B cell (primary cell): ENCODE measurements at regions not wholly inside any gene's neighbourhood (a gene's known extent, or its start where the extent isn't known, plus 50 kb on each side); places are given as distances from the start of the nearest gene placed in this dataset.
"Not testable (repeated sequence)": the region's sequence is repeated elsewhere in the genome, so short reads cannot be mapped to it uniquely, and the experiment has no call there.

ENCODE experiments used
- ATAC-seq: fragments of 200-7000 bp; cut with Tn5 transposase; one replicate; pipeline ENCODE4 v1.10.0; 2021; ENCODE audit warnings: low read depth, mild to moderate bottlenecking, moderate number of reproducible peaks, moderate library complexity
- CTCF ChIA-PET: fragments of 350-600 bp; sonication (Branson Sonifier 250); formaldehyde crosslinking; loops from one replicate; lab custom pipeline; 2021; ENCODE audit warnings: antibody characterized with exemption, inconsistent platforms; lab: Charles Lee
- POLR2A ChIA-PET: fragments of 350-600 bp; sonication (Branson Sonifier 250); formaldehyde crosslinking; loops from one replicate; lab custom pipeline; 2021; ENCODE audit warnings: antibody characterized with exemption; lab: Charles Lee
- DNase-seq: peaks from one replicate; pipeline ENCODE4 v3.0.0; 2013
- H2AFZ ChIP-seq: 2 replicates; pipeline ENCODE4 v1.6.1; 2012; ENCODE audit warnings: mild to moderate bottlenecking, low read depth, low read length; ENCODE audit not compliant: insufficient read depth, poor library complexity, severe bottlenecking
- H3K27ac ChIP-seq, 2 donors: 1 replicate in 1 of 2; 2 replicates in 1 of 2; pipeline ENCODE4 v1.5.1; 2012 to 2013; ENCODE audit warnings: low read length in 2 of 2, mild to moderate bottlenecking in 2 of 2, moderate library complexity in 1 of 2
- H3K27me3 ChIP-seq, 4 experiments: fragments of 200-600 bp in 1 of 4; sonication (generic) in 1 of 4; replicated peaks in 1 of 4; 1 replicate in 2 of 4; 2 replicates in 2 of 4; pipeline versions ENCODE4 v1.6.1 to v1.7.0; 2013 to 2016; ENCODE audit warnings: low read length in 3 of 4, mild to moderate bottlenecking in 2 of 4, mixed read lengths in 1 of 4, moderate library complexity in 1 of 4; ENCODE audit not compliant: insufficient read depth in 4 of 4, control insufficient read depth in 3 of 4; ENCODE audit errors: control extremely low read depth in 1 of 4
- H3K36me3 ChIP-seq, 2 experiments: replicated peaks in 1 of 2; 1 replicate in 1 of 2; 2 replicates in 1 of 2; pipeline versions ENCODE4 v1.6.1 to v1.7.1; 2013; ENCODE audit warnings: low read length in 1 of 2; ENCODE audit not compliant: insufficient read depth in 2 of 2, control insufficient read depth in 1 of 2; ENCODE audit errors: control extremely low read depth in 1 of 2, extremely low read depth in 1 of 2
- H3K4me1 ChIP-seq, 2 donors: fragments of 200-600 bp in 1 of 2; sonication (generic) in 1 of 2; 1 replicate in 1 of 2; 2 replicates in 1 of 2; pipeline versions ENCODE4 v1.5.1 to v1.6.1; 2013 to 2017; ENCODE audit warnings: low read length in 2 of 2; ENCODE audit not compliant: control insufficient read depth in 2 of 2, insufficient read depth in 2 of 2
- H3K4me2 ChIP-seq: replicated peaks from 2 replicates; pipeline ENCODE3; 2012; ENCODE audit warnings: mild to moderate bottlenecking, low read depth, low read length; ENCODE audit not compliant: poor library complexity, severe bottlenecking
- H3K4me3 ChIP-seq, 5 experiments: fragments of 200-600 bp in 1 of 5; sonication (generic) in 1 of 5; 1 replicate in 3 of 5; 2 replicates in 2 of 5; pipeline versions ENCODE4 v1.5.1 to v1.7.0; 2011 to 2016; ENCODE audit warnings: low read length in 4 of 5, mild to moderate bottlenecking in 4 of 5, low read depth in 2 of 5, control low read depth in 1 of 5, moderate library complexity in 1 of 5; ENCODE audit not compliant: insufficient read depth in 1 of 5; ENCODE audit errors: control extremely low read depth in 1 of 5, extremely low read depth in 1 of 5
- H3K79me2 ChIP-seq: fragments of 200-600 bp; sonication (generic); one replicate; pipeline ENCODE4 v1.6.0; 2016; ENCODE audit warnings: low read length; ENCODE audit not compliant: control insufficient read depth, insufficient read depth
- H3K9ac ChIP-seq: fragments of 200-600 bp; sonication (generic); 2 replicates; pipeline ENCODE4 v1.6.1; 2017; ENCODE audit warnings: mild to moderate bottlenecking, low read length, moderate library complexity
- H3K9me3 ChIP-seq, 3 donors: one replicate each; pipeline versions ENCODE4 v1.6.1 to v1.7.1; 2013; ENCODE audit warnings: low read length in 2 of 3; ENCODE audit not compliant: control insufficient read depth in 2 of 3, insufficient read depth in 1 of 3; ENCODE audit errors: control extremely low read depth in 1 of 3
- H4K20me1 ChIP-seq: 2 replicates; pipeline ENCODE4 v1.6.0; 2012; ENCODE audit warnings: mild to moderate bottlenecking, low read length; ENCODE audit not compliant: insufficient read depth, control insufficient read depth, poor library complexity, severe bottlenecking
- H3K27ac Mint-ChIP-seq: one replicate; pipeline ENCODE4 v1.8.0; 2021; ENCODE audit warnings: mixed read lengths
- H3K27me3 Mint-ChIP-seq: one replicate; pipeline ENCODE4 v1.8.0; 2021; ENCODE audit warnings: mixed read lengths
- H3K4me1 Mint-ChIP-seq: one replicate; pipeline ENCODE4 v1.8.0; 2021; ENCODE audit warnings: mixed read lengths
- H3K4me3 Mint-ChIP-seq: one replicate; pipeline ENCODE4 v1.8.0; 2021; ENCODE audit warnings: mixed read lengths
- H3K9me3 Mint-ChIP-seq: one replicate; pipeline ENCODE4 v1.8.0; 2022; ENCODE audit warnings: mixed read lengths; ENCODE audit not compliant: insufficient read depth
- EZH2 ChIP-seq: IDR thresholded peaks from 2 replicates; pipeline ENCODE4 v1.6.1; 2012; ENCODE audit warnings: borderline replicate concordance, low read depth, mild to moderate bottlenecking, moderate library complexity, low read length; ENCODE audit not compliant: insufficient read depth, poor library complexity, severe bottlenecking
- WGBS: methylation state at CpG from one replicate; pipeline ENCODE4 v1.1.5; 2013; ENCODE audit warnings: missing lambda C conversion rate; ENCODE audit not compliant: insufficient coverage; 5-methylcytosine and 5-hydroxymethylcytosine counted together
- intact Hi-C: fragments of 100-400 bp; cut with micrococcal nuclease; formaldehyde crosslinking; loops from one replicate; pipeline ENCODE4 v1.10.0; 2022
- TF ChIP-seq, protein P1 (sequence below): fragments of 200-600 bp; IDR thresholded peaks from one replicate; pipeline ENCODE4 v1.8.0; 2022; ENCODE audit warnings: antibody characterized with exemption, mild to moderate bottlenecking

- CTCF ChIA-PET: no interaction called here
- intact Hi-C loops: no loop called here
- Histone ChIP-seq H3K36me3 (no peaks in the 10 kb centered on the region), H3K4me3 (no peak overlapping the region), H3K79me2 (no peaks in the 10 kb centered on the region), H4K20me1 (no peaks in the 10 kb centered on the region), H3K9me3 (no peaks in the 10 kb centered on the region), H3K4me2 (no peak overlapping the region), H3K27me3 (no peaks in the 10 kb centered on the region), H2AFZ (no peak overlapping the region), H3K4me1 (no peaks in the 10 kb centered on the region), H3K9ac (no peak overlapping the region), H3K27ac (no peak overlapping the region)
- no CpG with 5 or more reads among the region's 1 CpG for WGBS
- DNase-seq (no peak), ATAC-seq (no peak)
- Mint-ChIP-seq H3K27me3 (no peaks in the 10 kb centered on the region), H3K4me1 (no peaks in the 10 kb centered on the region), H3K27ac (no peak overlapping the region), H3K9me3 (no peaks in the 10 kb centered on the region), H3K4me3 (no peak overlapping the region)
- POLR2A ChIA-PET: no interaction called here
- TF ChIP-seq EZH2: no peak
- TF ChIP-seq, protein P1, sequence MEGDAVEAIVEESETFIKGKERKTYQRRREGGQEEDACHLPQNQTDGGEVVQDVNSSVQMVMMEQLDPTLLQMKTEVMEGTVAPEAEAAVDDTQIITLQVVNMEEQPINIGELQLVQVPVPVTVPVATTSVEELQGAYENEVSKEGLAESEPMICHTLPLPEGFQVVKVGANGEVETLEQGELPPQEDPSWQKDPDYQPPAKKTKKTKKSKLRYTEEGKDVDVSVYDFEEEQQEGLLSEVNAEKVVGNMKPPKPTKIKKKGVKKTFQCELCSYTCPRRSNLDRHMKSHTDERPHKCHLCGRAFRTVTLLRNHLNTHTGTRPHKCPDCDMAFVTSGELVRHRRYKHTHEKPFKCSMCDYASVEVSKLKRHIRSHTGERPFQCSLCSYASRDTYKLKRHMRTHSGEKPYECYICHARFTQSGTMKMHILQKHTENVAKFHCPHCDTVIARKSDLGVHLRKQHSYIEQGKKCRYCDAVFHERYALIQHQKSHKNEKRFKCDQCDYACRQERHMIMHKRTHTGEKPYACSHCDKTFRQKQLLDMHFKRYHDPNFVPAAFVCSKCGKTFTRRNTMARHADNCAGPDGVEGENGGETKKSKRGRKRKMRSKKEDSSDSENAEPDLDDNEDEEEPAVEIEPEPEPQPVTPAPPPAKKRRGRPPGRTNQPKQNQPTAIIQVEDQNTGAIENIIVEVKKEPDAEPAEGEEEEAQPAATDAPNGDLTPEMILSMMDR: no peak
Observed at GRCh38 chr3:162721736-162722135, 1225.1 kb downstream of the OTOL1 start.

DNA sequence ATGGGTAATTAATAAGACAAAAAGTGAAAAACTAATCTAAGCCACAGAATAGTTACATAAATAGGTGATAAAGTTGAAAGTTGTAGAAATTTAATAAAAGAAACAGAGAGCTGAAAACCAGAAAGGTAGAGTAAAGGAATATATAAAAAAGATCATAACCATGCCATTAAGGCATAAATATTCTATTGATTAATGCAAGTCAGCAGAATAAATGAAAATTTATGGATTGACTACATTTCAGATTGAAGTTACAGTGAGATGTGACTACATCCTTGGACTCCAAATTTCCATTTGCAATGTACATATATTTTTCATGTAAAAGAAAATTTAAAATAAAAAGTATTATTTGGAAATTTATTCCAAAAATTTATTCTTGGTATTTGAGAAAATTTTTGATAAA, 1225.7 kb downstream of the OTOL1 start:
- Histone ChIP-seq H3K4me3 (no peak overlapping the region), H3K27me3 (no peaks in the 10 kb centered on the region)
- POLR2A ChIA-PET: no interaction called here

DNA sequence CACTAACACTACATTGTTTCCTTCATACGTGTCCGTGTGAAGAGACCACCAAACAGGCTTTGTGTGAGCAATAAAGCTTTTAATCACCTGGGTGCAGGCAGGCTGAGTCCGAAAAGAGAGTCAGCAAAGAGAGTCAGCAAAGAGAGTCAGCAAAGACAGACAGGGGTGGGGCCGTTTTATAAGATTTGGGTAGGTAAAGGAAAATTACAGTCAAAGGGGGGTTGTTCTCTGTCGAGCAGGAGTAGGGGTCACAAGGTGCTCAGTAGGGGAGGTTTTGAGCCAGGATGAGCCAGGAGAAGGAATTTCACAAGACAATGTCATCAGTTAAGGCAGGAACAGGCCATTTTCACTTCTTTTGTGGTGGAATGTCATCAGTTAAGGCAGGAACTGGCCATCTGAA, 1226.2 kb downstream of the OTOL1 start:
- H3K4me2 ChIP-seq, H3K9me3 ChIP-seq, H3K79me2 ChIP-seq, H3K27ac ChIP-seq, POLR2A ChIA-PET, ATAC-seq, H3K9me3 Mint-ChIP-seq, DNase-seq, H3K27ac Mint-ChIP-seq, H4K20me1 ChIP-seq, H3K27me3 ChIP-seq, H3K4me3 ChIP-seq, H3K4me3 Mint-ChIP-seq, H3K9ac ChIP-seq, H3K36me3 ChIP-seq, H3K4me1 ChIP-seq, CTCF ChIA-PET, H3K4me1 Mint-ChIP-seq, intact Hi-C loops, H2AFZ ChIP-seq, H3K27me3 Mint-ChIP-seq: not testable (repeated sequence)
- 62% methylated on average over 5 of the region's 5 CpGs for WGBS

More for the DNA sequence above, 1225.7 kb downstream of the OTOL1 start:
- Histone ChIP-seq H3K4me2 (no peak overlapping the region), H3K27ac (no peak overlapping the region), H3K36me3 (no peaks in the 10 kb centered on the region), H4K20me1 (no peaks in the 10 kb centered on the region), H3K79me2 (no peaks in the 10 kb centered on the region), H2AFZ (no peak overlapping the region), H3K4me1 (no peaks in the 10 kb centered on the region), H3K9ac (no peak overlapping the region), H3K9me3 (no peaks in the 10 kb centered on the region)
- CTCF ChIA-PET: no interaction called here
- ATAC-seq (no peak), DNase-seq (no peak)
- TF ChIP-seq, protein P1: no peak
- no peak for TF ChIP-seq EZH2
- Mint-ChIP-seq H3K4me1 (no peaks in the 10 kb centered on the region), H3K9me3 (no peaks in the 10 kb centered on the region), H3K4me3 (no peak overlapping the region), H3K27me3 (no peaks in the 10 kb centered on the region), H3K27ac (no peak overlapping the region)
- intact Hi-C loops: no loop called here
